ENCODE measurements at regions not wholly inside any gene's neighbourhood (a gene's known extent, or its start where the extent isn't known, plus 50 kb on each side); places are given as distances from the start of the nearest gene placed in this dataset.

- TF ChIP-seq, protein P1, sequence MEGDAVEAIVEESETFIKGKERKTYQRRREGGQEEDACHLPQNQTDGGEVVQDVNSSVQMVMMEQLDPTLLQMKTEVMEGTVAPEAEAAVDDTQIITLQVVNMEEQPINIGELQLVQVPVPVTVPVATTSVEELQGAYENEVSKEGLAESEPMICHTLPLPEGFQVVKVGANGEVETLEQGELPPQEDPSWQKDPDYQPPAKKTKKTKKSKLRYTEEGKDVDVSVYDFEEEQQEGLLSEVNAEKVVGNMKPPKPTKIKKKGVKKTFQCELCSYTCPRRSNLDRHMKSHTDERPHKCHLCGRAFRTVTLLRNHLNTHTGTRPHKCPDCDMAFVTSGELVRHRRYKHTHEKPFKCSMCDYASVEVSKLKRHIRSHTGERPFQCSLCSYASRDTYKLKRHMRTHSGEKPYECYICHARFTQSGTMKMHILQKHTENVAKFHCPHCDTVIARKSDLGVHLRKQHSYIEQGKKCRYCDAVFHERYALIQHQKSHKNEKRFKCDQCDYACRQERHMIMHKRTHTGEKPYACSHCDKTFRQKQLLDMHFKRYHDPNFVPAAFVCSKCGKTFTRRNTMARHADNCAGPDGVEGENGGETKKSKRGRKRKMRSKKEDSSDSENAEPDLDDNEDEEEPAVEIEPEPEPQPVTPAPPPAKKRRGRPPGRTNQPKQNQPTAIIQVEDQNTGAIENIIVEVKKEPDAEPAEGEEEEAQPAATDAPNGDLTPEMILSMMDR (IDR thresholded peaks at IDR 0.05): no peak
- no peak for TF ChIP-seq POLR2A (IDR thresholded peaks at IDR 0.05)
These were observed 1567.0 kb upstream of the SPRY2 start for GRCh38 chr13:81907787-81908372.
